HCT116 (cell line): ENCODE measurements at regions not wholly inside any gene's neighbourhood (a gene's known extent, or its start where the extent isn't known, plus 50 kb on each side); places are given as distances from the start of the nearest gene placed in this dataset.

Source experiments
- CEBPB ChIP-seq: IDR thresholded peaks from 2 replicates; pipeline ENCODE4 v1.6.1; 2012; ENCODE audit warnings: low read depth
- CTCF ChIP-seq, 3 experiments: fragments of 200-600 bp in 1 of 3; sonication (generic) in 1 of 3; IDR thresholded peaks in 2 of 3; conservative IDR thresholded peaks in 1 of 3; 2 replicates each; pipeline ENCODE4 v1.5.1; 2012 to 2017; ENCODE audit warnings: low read depth in 2 of 3, low read length in 2 of 3, antibody characterized with exemption in 1 of 3, borderline replicate concordance in 1 of 3, control low read depth in 1 of 3, mild to moderate bottlenecking in 1 of 3, mixed read lengths in 1 of 3, mixed run types in 1 of 3, moderate library complexity in 1 of 3; ENCODE audit not compliant: insufficient read depth in 1 of 3
- EZH2 ChIP-seq: fragments of 200-600 bp; sonication (generic); IDR thresholded peaks from 2 replicates; pipeline ENCODE4 v1.6.1; 2017; ENCODE audit warnings: antibody characterized with exemption, mixed run types
- FOSL1 ChIP-seq: IDR thresholded peaks from 2 replicates; pipeline ENCODE4 v1.6.1; 2012; ENCODE audit warnings: low read depth
- POLR2A ChIP-seq: IDR thresholded peaks from 2 replicates; pipeline ENCODE4 v1.7.0; 2011; ENCODE audit warnings: borderline replicate concordance; ENCODE audit not compliant: insufficient read depth, insufficient read length; ENCODE audit errors: extremely low read depth
- POLR2AphosphoS5 ChIP-seq: IDR thresholded peaks from 2 replicates; pipeline ENCODE4 v1.6.1; 2011; ENCODE audit warnings: mild to moderate bottlenecking, low read depth, low read length, moderate library complexity
- RAD21 ChIP-seq: IDR thresholded peaks from 2 replicates; pipeline ENCODE4 v1.6.1; 2012; ENCODE audit warnings: low read depth, mild to moderate bottlenecking
- SIN3A ChIP-seq: IDR thresholded peaks from 2 replicates; pipeline ENCODE4 v1.6.1; 2012; ENCODE audit warnings: low read depth
- SP1 ChIP-seq: IDR thresholded peaks from 2 replicates; pipeline ENCODE4 v1.6.1; 2012; ENCODE audit warnings: low read depth
- SRF ChIP-seq: IDR thresholded peaks from 2 replicates; pipeline ENCODE4 v1.6.1; 2012; ENCODE audit warnings: low read depth
- YY1 ChIP-seq: IDR thresholded peaks from 2 replicates; pipeline ENCODE4 v1.6.1; 2011; ENCODE audit warnings: low read length, low read depth, moderate library complexity, mild to moderate bottlenecking; ENCODE audit not compliant: insufficient replicate concordance; ENCODE audit errors: extremely low read depth

GRCh38 chr2:19654310-19655090, 247.3 kb downstream of the TTC32 start:
- TF ChIP-seq EZH2 = no peak
- TF ChIP-seq SP1 = no peak
- no peak for TF ChIP-seq POLR2A
- no peak for TF ChIP-seq CEBPB
- TF ChIP-seq SIN3A = no peak
- no peak for TF ChIP-seq SRF
- no peak for TF ChIP-seq CTCF (IDR thresholded peaks at IDR 0.05 in 2 of 3, conservative IDR thresholded peaks at IDR 0.05 in 1 of 3; ENCODE audit: borderline replicate concordance in 1 of 3, insufficient read depth in 1 of 3, low read depth in 2 of 3, low read length in 2 of 3)
- TF ChIP-seq FOSL1 = no peak
- TF ChIP-seq POLR2AphosphoS5 = no peak
- no peak for TF ChIP-seq YY1
- no peak for TF ChIP-seq RAD21
